GM10266 (cell line): ENCODE measurements at regions not wholly inside any gene's neighbourhood (a gene's known extent, or its start where the extent isn't known, plus 50 kb on each side); places are given as distances from the start of the nearest gene placed in this dataset.
"Not testable (repeated sequence)": the region's sequence is repeated elsewhere in the genome, so short reads cannot be mapped to it uniquely, and the experiment has no call there.

Source experiments
- DNase-seq: peaks from one replicate; pipeline ENCODE4 v3.0.0; 2012; ENCODE audit errors: extremely low spot score
- TF ChIP-seq, protein P1 (sequence below): IDR thresholded peaks from 2 replicates; pipeline ENCODE4 v1.5.1; 2012; ENCODE audit warnings: mild to moderate bottlenecking, low read depth; ENCODE audit not compliant: control insufficient read depth, insufficient read depth; ENCODE audit errors: missing control alignments

DNA sequence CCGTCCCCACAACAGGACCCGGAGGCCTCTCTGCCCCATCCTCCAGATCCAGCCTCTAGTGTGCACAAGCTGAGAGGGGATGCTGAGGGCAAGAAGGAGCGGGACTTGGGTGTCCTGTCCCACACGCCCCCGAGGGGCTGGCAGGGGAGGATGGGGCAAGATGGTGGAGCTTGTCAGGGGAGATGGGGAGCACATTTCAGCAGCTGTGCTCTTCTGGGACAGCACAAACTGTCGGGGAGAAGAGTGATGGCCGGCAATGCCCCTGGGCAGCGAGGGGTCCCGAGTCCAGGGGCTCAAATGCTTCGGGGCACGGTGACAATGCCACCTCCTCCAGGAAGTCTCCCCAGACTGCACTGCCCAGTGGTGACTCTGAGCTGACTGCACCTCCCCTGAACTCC lies 134.5 kb downstream of the FAM53A start:
- TF ChIP-seq, protein P1, sequence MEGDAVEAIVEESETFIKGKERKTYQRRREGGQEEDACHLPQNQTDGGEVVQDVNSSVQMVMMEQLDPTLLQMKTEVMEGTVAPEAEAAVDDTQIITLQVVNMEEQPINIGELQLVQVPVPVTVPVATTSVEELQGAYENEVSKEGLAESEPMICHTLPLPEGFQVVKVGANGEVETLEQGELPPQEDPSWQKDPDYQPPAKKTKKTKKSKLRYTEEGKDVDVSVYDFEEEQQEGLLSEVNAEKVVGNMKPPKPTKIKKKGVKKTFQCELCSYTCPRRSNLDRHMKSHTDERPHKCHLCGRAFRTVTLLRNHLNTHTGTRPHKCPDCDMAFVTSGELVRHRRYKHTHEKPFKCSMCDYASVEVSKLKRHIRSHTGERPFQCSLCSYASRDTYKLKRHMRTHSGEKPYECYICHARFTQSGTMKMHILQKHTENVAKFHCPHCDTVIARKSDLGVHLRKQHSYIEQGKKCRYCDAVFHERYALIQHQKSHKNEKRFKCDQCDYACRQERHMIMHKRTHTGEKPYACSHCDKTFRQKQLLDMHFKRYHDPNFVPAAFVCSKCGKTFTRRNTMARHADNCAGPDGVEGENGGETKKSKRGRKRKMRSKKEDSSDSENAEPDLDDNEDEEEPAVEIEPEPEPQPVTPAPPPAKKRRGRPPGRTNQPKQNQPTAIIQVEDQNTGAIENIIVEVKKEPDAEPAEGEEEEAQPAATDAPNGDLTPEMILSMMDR, result no peak
- no peak for DNase-seq

DNA sequence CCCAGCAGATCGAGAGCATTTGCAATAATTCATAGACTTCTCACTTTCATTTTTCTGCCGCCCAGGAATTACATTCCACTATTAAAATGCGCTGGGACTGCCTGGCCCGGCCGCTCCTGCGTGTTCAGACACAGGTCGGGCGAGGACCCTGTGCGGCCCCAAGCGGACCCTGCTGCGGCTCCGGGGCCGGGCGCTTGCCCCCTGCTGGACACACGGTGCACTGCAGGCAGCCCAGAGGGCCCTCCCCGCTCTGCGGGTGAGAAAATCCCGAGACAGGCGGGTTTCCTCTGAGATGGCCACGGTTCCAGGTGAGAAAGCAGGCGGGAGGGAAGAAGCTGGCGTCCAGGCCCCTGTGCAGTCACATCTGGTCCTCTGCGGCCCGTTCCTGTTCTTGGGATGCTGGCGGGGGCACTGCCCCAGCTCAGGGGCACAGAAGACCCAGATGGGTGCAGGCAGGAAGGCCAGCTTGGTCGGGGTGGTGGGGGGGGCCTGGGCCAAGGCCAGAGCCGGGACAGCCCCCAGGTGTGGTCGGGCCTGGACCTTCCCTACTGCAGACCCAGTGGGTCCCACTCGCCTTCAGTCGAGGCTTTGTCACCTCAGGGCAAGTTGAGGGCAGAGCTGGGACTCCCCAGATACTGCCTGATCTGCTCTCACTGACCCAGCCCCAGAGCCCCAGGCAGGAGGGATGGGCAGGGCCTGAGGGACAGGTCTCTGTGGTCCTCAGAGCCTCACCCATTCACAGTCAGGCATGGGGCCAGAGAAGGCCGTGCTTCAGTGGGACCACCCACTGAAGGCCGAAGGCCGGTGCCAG lies 135.1 kb downstream of the FAM53A start:
- TF ChIP-seq, protein P1, result peak; percentile 76
- DNase-seq, result peak; percentile 79

DNA sequence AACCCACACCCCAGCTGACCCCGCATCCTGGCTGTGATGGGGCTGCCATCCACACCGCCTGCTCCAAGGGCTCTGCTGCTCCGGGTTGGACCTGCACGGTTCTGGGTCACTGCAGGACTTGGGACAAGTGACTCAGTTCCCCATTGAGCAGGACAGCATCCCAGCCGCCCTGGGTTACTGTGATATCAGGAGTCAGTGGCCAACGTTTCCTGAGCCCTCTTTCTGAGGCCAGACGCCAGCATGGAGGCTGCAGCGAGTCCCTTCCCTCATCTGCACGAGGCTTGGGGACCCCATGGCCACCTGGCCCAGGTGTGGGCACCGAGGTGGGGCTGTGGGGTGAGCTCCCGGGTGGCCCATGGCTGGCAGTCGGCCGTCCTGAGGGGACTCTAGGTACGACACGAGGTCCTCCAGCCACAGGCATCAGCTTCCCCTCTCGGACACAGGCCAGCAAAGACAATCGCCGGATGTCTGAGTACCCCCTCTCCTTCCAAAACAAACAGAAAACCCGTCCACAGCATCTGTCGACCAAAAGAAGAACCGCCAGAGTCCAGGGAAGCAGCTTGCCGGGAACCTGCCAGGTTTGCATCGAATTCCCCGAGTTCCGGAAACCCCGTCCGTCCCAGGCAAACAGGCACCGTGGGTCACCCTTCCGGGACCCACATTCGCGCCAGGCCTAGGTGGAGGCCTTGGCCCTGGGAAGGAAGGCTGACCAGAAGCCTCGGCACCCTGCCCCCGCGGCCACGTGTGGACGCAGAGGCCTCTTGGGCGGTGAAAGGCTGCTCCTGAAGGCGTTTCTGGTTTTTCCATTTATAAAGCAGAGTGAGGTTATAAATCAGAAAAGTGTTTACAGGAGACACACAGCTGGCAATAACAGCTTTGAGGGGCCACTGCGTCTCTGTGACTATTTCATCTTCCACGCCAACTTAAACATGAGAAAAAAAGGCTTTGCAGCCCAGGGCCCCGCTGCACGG lies 136.0 kb downstream of the FAM53A start:
- TF ChIP-seq, protein P1, result no peak
- no peak for DNase-seq

DNA sequence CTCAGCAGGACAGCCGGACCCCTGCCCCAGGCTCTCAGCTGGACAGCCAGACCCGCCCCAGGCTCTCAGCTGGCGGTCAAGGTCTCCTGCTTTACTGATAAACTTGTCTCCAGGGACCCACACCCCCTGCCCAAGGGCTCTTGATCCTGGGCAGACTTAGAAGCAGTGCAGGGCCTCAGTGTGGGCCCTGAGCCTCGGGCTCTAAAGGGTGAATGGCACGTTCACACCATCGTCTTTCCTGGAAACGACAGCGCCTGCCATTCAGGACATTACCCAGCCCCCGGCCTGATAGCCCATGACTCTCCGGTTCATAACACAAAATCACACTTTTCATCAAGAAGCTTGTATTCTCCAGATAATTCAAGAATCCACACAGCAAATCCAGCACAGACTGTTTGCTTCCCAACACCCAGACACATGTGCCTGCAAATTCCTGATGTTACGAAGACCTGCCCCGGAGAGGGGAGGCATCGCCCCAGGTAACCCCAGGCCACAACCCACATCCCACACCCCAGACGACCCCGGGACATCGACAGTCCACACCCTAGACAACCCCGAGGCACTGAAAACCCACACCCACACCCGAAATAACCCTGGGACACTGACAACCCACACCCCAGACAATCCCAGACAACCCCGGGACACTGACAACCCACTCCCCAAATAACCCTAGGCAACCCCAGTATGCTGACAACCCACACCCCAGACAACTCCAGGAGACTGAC lies 136.8 kb downstream of the FAM53A start:
- no peak for DNase-seq
- TF ChIP-seq, protein P1, result no peak

DNA sequence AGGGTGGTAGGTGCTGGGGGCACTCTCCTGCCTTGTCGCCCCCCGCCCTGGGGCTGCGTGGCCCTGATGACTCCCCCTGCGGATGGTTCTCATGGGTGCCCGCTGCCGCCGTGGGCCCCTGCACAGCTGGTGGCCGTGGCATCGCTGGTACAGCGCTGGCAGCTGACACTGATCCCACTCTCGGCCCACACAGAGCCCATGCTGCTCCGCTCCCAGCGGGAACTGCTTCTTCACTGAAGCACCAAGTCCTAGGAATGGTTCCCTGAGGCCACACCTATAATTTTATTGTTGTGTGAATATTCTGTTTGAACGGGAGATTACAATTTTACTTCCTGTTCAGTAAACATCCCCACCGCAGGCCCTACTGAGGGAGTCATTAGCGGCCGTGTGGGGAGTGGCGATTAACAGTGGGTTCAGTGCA lies 138.6 kb upstream of the NKX1-1 start:
- TF ChIP-seq, protein P1, result no peak
- DNase-seq, result no peak

DNA sequence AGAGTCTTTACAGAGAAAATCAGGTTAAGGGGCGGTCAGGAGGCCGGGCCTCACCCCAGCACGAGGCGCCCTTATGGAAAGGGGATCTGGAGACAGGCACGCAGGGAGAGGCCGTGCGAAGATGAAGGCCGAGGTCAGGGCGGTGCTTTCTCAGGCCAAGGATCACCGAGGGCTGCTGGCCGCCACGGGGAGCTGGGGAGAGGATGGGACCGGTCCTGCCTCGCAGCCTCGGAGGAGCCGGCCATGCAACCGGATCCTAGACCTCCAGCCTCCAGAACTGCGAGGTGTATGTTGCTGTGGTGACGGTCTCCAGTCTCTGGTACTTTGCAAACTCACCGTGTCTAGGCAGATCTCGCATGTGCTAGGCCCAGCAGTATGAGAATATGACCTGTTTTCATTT lies 138.2 kb upstream of the NKX1-1 start:
- not testable (repeated sequence) for DNase-seq

DNA sequence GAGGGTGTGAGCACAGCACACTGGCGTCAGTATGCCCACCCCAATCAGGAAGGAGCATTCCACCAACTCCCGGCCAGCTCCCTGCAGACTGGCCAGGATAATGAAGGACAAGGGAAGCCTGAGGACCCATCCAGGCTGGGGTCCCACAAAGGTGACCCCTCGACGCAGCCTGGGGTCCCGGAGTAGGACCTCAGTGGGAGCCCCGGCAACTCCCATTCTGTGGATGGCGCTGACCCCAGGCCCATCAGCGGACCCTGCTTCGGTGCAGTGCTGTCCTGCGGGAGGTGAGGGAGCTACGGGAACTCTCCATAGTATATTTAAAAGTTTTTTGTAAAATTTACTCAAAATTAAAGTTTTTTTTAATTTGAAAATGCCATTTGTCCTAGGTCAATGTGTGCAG lies 137.7 kb upstream of the NKX1-1 start:
- TF ChIP-seq, protein P1, result no peak
- no peak for DNase-seq
